Gastrocnemius medialis (tissue), 4 donors: ENCODE measurements at regions not wholly inside any gene's neighbourhood (a gene's known extent, or its start where the extent isn't known, plus 50 kb on each side); places are given as distances from the start of the nearest gene placed in this dataset.

ENCODE experiments used
- ATAC-seq, 2 donors: fragments of 150-250 bp; one replicate each; pipeline ENCODE4 v1.9.1; 2016
- DNase-seq, 2 donors: peaks; one replicate each; pipeline ENCODE4 v3.0.0-alpha.2; 2019
- H3K27ac ChIP-seq, 4 donors: fragments of 200-600 bp; sonication (generic); 1 replicate in 1 of 4; 2 replicates in 3 of 4; pipeline ENCODE4 v1.5.1; 2016 to 2018; ENCODE audit warnings: mild to moderate bottlenecking in 2 of 4, moderate library complexity in 1 of 4
- H3K27me3 ChIP-seq, 3 donors: fragments of 200-600 bp; sonication (generic) in 2 of 3; 1 replicate in 1 of 3; 2 replicates in 2 of 3; pipeline versions ENCODE4 v1.5.1 to v1.6.0; 2016 to 2019; ENCODE audit warnings: mild to moderate bottlenecking in 1 of 3, moderate library complexity in 1 of 3
- H3K36me3 ChIP-seq, 2 donors: fragments of 200-600 bp; sonication (generic) in 1 of 2; one replicate each; pipeline ENCODE4 v1.5.1; 2017 to 2018
- H3K4me1 ChIP-seq, 2 donors: fragments of 200-600 bp; sonication (generic) in 1 of 2; one replicate each; pipeline ENCODE4 v1.5.1; 2016 to 2017; ENCODE audit warnings: mild to moderate bottlenecking in 2 of 2
- H3K4me3 ChIP-seq, 4 donors: fragments of 200-600 bp; sonication (generic) in 3 of 4; 1 replicate in 1 of 4; 2 replicates in 3 of 4; pipeline ENCODE4 v1.5.1; 2016 to 2019; ENCODE audit warnings: mild to moderate bottlenecking in 2 of 4
- H3K9me3 ChIP-seq, 3 donors: fragments of 200-600 bp; sonication (generic) in 2 of 3; 1 replicate in 1 of 3; 2 replicates in 2 of 3; pipeline ENCODE4 v1.5.1; 2016 to 2019
- CTCF ChIP-seq, 5 experiments: fragments of 450-650 bp in 3 of 5; fragments of 200-600 bp in 2 of 5; sonication (generic) in 2 of 5; IDR thresholded peaks in 4 of 5; conservative IDR thresholded peaks in 1 of 5; 1 replicate in 4 of 5; 2 replicates in 1 of 5; pipeline ENCODE4 v1.5.1; 2016 to 2019; ENCODE audit warnings: antibody characterized with exemption in 5 of 5, mild to moderate bottlenecking in 3 of 5, moderate library complexity in 3 of 5
- POLR2A ChIP-seq, 2 donors: fragments of 450-650 bp; IDR thresholded peaks; one replicate each; pipeline ENCODE4 v1.6.1; 2017; ENCODE audit warnings: antibody characterized with exemption in 2 of 2, mild to moderate bottlenecking in 2 of 2, moderate library complexity in 2 of 2
- in situ Hi-C, 4 donors: fragments of 200-750 bp; cut with MboI; loops; one replicate each; pipeline versions ENCODE4 v1.15.0 to v1.8.0; 2017; ENCODE audit warnings: low sequenced_read_pairs in 4 of 4
- intact Hi-C: fragments of 100-400 bp; cut with DNase I; formaldehyde crosslinking; loops from one replicate; pipeline ENCODE4 v1.15.1; 2023; ENCODE audit warnings: low total_unique reads

DNA sequence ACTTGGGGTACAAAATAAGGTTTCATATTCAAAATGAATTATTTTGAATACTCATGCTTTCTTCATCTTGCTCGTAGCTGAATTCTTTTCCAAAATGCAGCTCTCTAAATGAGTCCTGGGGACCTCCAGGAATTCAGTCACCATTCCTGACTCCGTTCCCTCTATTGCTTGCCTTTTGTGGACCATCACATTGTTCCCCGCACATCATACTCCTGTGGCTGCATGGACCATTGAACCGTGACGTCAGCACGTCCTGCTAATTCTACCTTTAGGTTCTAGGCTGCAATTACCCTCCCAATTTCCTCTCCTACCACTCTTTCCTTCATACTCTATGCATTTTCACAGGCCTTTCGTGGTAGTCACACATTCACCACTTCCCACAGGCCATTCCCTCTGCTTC lies 173.1 kb upstream of the ID4 start:
- DNase-seq (no peak), ATAC-seq (no peak)
- in situ Hi-C loops (no loop called here), intact Hi-C loops (no loop called here)
- Histone ChIP-seq H3K9me3 (no peaks in the 10 kb centered on the region), H3K27ac (no peak overlapping the region), H3K27me3 (no peaks in the 10 kb centered on the region), H3K4me3 (no peak overlapping the region), H3K36me3 (no peaks in the 10 kb centered on the region), H3K4me1 (no peaks in the 10 kb centered on the region)
- no peak for TF ChIP-seq POLR2A (IDR thresholded peaks at IDR 0.05)
- TF ChIP-seq CTCF (IDR thresholded peaks at IDR 0.05 in 4 of 5, conservative IDR thresholded peaks at IDR 0.05 in 1 of 5) = no peak

DNA sequence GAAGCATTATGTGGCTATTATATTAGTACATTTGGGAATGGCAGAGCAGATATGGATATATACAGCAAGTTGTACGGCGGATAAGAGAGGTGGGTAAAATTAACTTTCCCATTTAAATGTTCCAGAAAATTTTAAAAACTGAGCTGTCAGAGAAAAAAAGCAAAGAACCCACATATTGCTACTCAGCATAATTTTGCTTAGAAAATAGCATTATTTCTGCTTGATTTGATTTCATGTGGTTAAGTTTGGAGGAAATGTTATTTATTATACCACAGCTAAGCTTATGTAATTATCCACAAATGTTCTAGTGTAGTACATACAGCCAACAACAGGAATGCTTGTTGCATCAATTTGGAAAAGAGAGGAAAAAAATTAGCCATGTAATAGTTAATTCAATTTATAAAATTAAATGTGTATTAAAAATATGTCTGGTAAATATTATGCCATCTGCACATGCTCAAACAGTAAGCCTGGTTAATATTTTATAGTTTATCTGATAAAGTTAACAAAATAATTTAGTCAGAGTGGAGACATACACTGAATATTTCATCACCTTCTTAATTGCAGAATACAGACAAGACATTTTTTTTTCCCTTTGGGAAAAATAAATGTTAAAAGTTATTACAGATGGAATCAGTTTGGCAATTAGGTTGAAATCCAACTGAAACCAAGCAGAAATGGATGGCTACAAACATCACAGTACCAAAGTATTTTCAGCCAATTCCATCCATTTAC lies 172.1 kb upstream of the ID4 start:
- H3K27ac ChIP-seq = no peak overlapping the region
- no peaks in the 10 kb centered on the region for H3K27me3 ChIP-seq
- H3K4me3 ChIP-seq = no peak overlapping the region
- intact Hi-C loops (no loop called here), in situ Hi-C loops (no loop called here)
- DNase-seq (no peak), ATAC-seq (no peak)
- TF ChIP-seq POLR2A (IDR thresholded peaks at IDR 0.05) (no peak), CTCF (IDR thresholded peaks at IDR 0.05 in 4 of 5, conservative IDR thresholded peaks at IDR 0.05 in 1 of 5) (no peak)
- no peaks in the 10 kb centered on the region for H3K9me3 ChIP-seq
- H3K36me3 ChIP-seq = no peaks in the 10 kb centered on the region
- H3K4me1 ChIP-seq = no peaks in the 10 kb centered on the region

GRCh38 chr6:19665613-19665909 lies 171.6 kb upstream of the ID4 start:
- H3K36me3 ChIP-seq = no peaks in the 10 kb centered on the region
- ATAC-seq = no peak
- H3K4me1 ChIP-seq = no peaks in the 10 kb centered on the region
- intact Hi-C loops = no loop called here
- in situ Hi-C loops = no loop called here
- no peaks in the 10 kb centered on the region for H3K9me3 ChIP-seq
- TF ChIP-seq POLR2A (IDR thresholded peaks at IDR 0.05) (no peak), CTCF (IDR thresholded peaks at IDR 0.05 in 4 of 5, conservative IDR thresholded peaks at IDR 0.05 in 1 of 5) (no peak)
- no peak overlapping the region for H3K27ac ChIP-seq
- DNase-seq = no peak
- H3K27me3 ChIP-seq = no peaks in the 10 kb centered on the region
- no peak overlapping the region for H3K4me3 ChIP-seq

GRCh38 chr6:19668710-19669109 lies 168.5 kb upstream of the ID4 start:
- no peak overlapping the region for H3K27ac ChIP-seq
- no peak for ATAC-seq
- TF ChIP-seq CTCF (IDR thresholded peaks at IDR 0.05 in 4 of 5, conservative IDR thresholded peaks at IDR 0.05 in 1 of 5) (no peak), POLR2A (IDR thresholded peaks at IDR 0.05) (no peak)

GRCh38 chr6:19669206-19669605 lies 168.0 kb upstream of the ID4 start:
- Histone ChIP-seq H3K36me3 (no peaks in the 10 kb centered on the region), H3K4me3 (no peak overlapping the region), H3K9me3 (no peaks in the 10 kb centered on the region), H3K27ac (no peak overlapping the region), H3K27me3 (no peaks in the 10 kb centered on the region), H3K4me1 (no peaks in the 10 kb centered on the region)
- intact Hi-C loops = no loop called here
- no peak for DNase-seq
- in situ Hi-C loops = no loop called here
- no peak for TF ChIP-seq POLR2A (IDR thresholded peaks at IDR 0.05)
- TF ChIP-seq CTCF (IDR thresholded peaks at IDR 0.05 in 4 of 5, conservative IDR thresholded peaks at IDR 0.05 in 1 of 5) = no peak
- no peak for ATAC-seq

More at GRCh38 chr6:19668710-19669109, 168.5 kb upstream of the ID4 start:
- no peaks in the 10 kb centered on the region for H3K36me3 ChIP-seq
- H3K27me3 ChIP-seq = no peaks in the 10 kb centered on the region
- no peaks in the 10 kb centered on the region for H3K9me3 ChIP-seq
- intact Hi-C loops = no loop called here
- in situ Hi-C loops = no loop called here
- no peak overlapping the region for H3K4me3 ChIP-seq
- no peaks in the 10 kb centered on the region for H3K4me1 ChIP-seq
- DNase-seq = no peak
